H9 (cell line): ENCODE measurements at regions not wholly inside any gene's neighbourhood (a gene's known extent, or its start where the extent isn't known, plus 50 kb on each side); places are given as distances from the start of the nearest gene placed in this dataset.

Experiments used
- DNase-seq: peaks from one replicate; pipeline ENCODE4 v3.0.0-alpha.2; 2017
- H2AFZ ChIP-seq: one replicate; pipeline ENCODE4 v1.6.1; 2013; ENCODE audit warnings: mild to moderate bottlenecking, low read length, control low read depth, moderate library complexity
- H2AK5ac ChIP-seq: 2 replicates; pipeline ENCODE4 v1.6.1; 2013; ENCODE audit warnings: low read length, control low read depth, mixed read lengths; ENCODE audit not compliant: insufficient read length
- H2BK120ac ChIP-seq: one replicate; pipeline ENCODE4 v1.6.1; 2013; ENCODE audit warnings: low read depth, mild to moderate bottlenecking, low read length, control low read depth, inconsistent platforms; ENCODE audit not compliant: poor library complexity, severe bottlenecking
- H2BK12ac ChIP-seq: 2 replicates; pipeline ENCODE4 v1.6.1; 2013; ENCODE audit warnings: low read length, control low read depth, mixed read lengths, low read depth; ENCODE audit not compliant: insufficient read length
- H2BK15ac ChIP-seq: 2 replicates; pipeline ENCODE4 v1.6.1; 2013; ENCODE audit warnings: low read depth, low read length, control low read depth
- H2BK20ac ChIP-seq: one replicate; pipeline ENCODE4 v1.6.1; 2013; ENCODE audit warnings: low read depth, mild to moderate bottlenecking, low read length, control low read depth, inconsistent platforms; ENCODE audit not compliant: poor library complexity, severe bottlenecking
- H2BK5ac ChIP-seq: 2 replicates; pipeline ENCODE4 v1.6.1; 2013; ENCODE audit warnings: low read length, control low read depth, mixed read lengths; ENCODE audit not compliant: insufficient read length
- H3K14ac ChIP-seq: 2 replicates; pipeline ENCODE4 v1.6.1; 2013; ENCODE audit warnings: low read length, control low read depth; ENCODE audit not compliant: insufficient read depth
- H3K18ac ChIP-seq: 2 replicates; pipeline ENCODE4 v1.6.1; 2013; ENCODE audit warnings: low read depth, mild to moderate bottlenecking, mixed read lengths, low read length, control low read depth; ENCODE audit not compliant: insufficient read length
- H3K23ac ChIP-seq: 2 replicates; pipeline ENCODE4 v1.6.1; 2013; ENCODE audit warnings: low read length, control low read depth, mixed read lengths, low read depth; ENCODE audit not compliant: insufficient read length
- H3K23me2 ChIP-seq: 2 replicates; pipeline ENCODE4 v1.6.1; 2013; ENCODE audit warnings: low read depth, mild to moderate bottlenecking, mixed read lengths, low read length, control low read depth; ENCODE audit not compliant: insufficient read length, poor library complexity, severe bottlenecking
- H3K27ac ChIP-seq: 2 replicates; pipeline ENCODE4 v1.5.1; 2013; ENCODE audit warnings: low read length, control low read depth, mixed read lengths, low read depth; ENCODE audit not compliant: insufficient read length
- H3K27me3 ChIP-seq: 2 replicates; pipeline ENCODE4 v1.6.1; 2013; ENCODE audit warnings: low read length, control low read depth, inconsistent platforms; ENCODE audit not compliant: insufficient read depth
- H3K4ac ChIP-seq: 2 replicates; pipeline ENCODE4 v1.6.1; 2013; ENCODE audit warnings: low read depth, mild to moderate bottlenecking, control low read depth, inconsistent platforms, low read length, moderate library complexity
- H3K4me1 ChIP-seq: 2 replicates; pipeline ENCODE4 v1.6.1; 2013; ENCODE audit warnings: low read length, control low read depth, inconsistent platforms; ENCODE audit not compliant: insufficient read depth
- H3K4me2 ChIP-seq: 2 replicates; pipeline ENCODE4 v1.6.1; 2013; ENCODE audit warnings: low read length, control low read depth, mixed read lengths; ENCODE audit not compliant: insufficient read length, insufficient read depth
- H3K56ac ChIP-seq: 2 replicates; pipeline ENCODE4 v1.6.1; 2013; ENCODE audit warnings: low read depth, mild to moderate bottlenecking, mixed read lengths, low read length, control low read depth; ENCODE audit not compliant: insufficient read length
- H3K79me1 ChIP-seq: 2 replicates; pipeline ENCODE4 v1.6.1; 2013; ENCODE audit warnings: low read depth, mild to moderate bottlenecking, moderate library complexity, low read length, control low read depth, inconsistent platforms; ENCODE audit not compliant: insufficient read depth, poor library complexity, severe bottlenecking
- H3K79me2 ChIP-seq: 2 replicates; pipeline ENCODE4 v1.6.1; 2013; ENCODE audit warnings: low read length, control low read depth, inconsistent platforms; ENCODE audit not compliant: insufficient read depth
- H3K9ac ChIP-seq: 2 replicates; pipeline ENCODE4 v1.6.1; 2013; ENCODE audit warnings: low read length, control low read depth, mixed read lengths; ENCODE audit not compliant: insufficient read length; ENCODE audit errors: extremely low read depth
- H3K9me3 ChIP-seq: one replicate; pipeline ENCODE4 v1.6.1; 2013; ENCODE audit warnings: low read depth, low read length, inconsistent platforms; ENCODE audit not compliant: control insufficient read depth
- H3T11ph ChIP-seq: one replicate; pipeline ENCODE4 v1.6.1; 2013; ENCODE audit warnings: mild to moderate bottlenecking, low read length, control low read depth, inconsistent platforms
- H4K20me1 ChIP-seq: one replicate; pipeline ENCODE4 v1.6.1; 2013; ENCODE audit not compliant: control insufficient read depth, insufficient read length, insufficient read depth
- H4K5ac ChIP-seq: 2 replicates; pipeline ENCODE4 v1.6.1; 2013; ENCODE audit warnings: low read depth, mild to moderate bottlenecking, mixed read lengths, low read length, control low read depth; ENCODE audit not compliant: insufficient read length
- H4K8ac ChIP-seq: replicated peaks from 2 replicates; pipeline ENCODE4 v1.6.1; 2013; ENCODE audit warnings: low read length, control low read depth, mixed read lengths, low read depth; ENCODE audit not compliant: insufficient read length
- H4K91ac ChIP-seq: 2 replicates; pipeline ENCODE4 v1.6.1; 2013; ENCODE audit warnings: low read depth, mild to moderate bottlenecking, moderate library complexity, mixed read lengths, low read length, control low read depth; ENCODE audit not compliant: insufficient read length
- H3K27ac Mint-ChIP-seq, 3 experiments: 2 replicates in 2 of 3; 3 replicates in 1 of 3; pipeline ENCODE4 v1.8.0; 2020 to 2021; ENCODE audit warnings: mixed read lengths in 3 of 3, mild to moderate bottlenecking in 1 of 3, moderate library complexity in 1 of 3
- H3K27me3 Mint-ChIP-seq: 2 replicates; pipeline ENCODE4 v1.8.0; 2021; ENCODE audit warnings: low read depth, mild to moderate bottlenecking, moderate library complexity, mixed read lengths
- H3K36me3 Mint-ChIP-seq, 3 experiments: 2 replicates in 2 of 3; 3 replicates in 1 of 3; pipeline ENCODE4 v1.8.0; 2020 to 2021; ENCODE audit warnings: low read depth in 3 of 3, mixed read lengths in 3 of 3; ENCODE audit not compliant: insufficient read depth in 1 of 3
- H3K4me1 Mint-ChIP-seq, 2 experiments: 2 replicates each; pipeline ENCODE4 v1.8.0; 2020; ENCODE audit warnings: mixed read lengths in 2 of 2
- H3K4me3 Mint-ChIP-seq, 2 experiments: 2 replicates in 1 of 2; 3 replicates in 1 of 2; pipeline ENCODE4 v1.8.0; 2020 to 2021; ENCODE audit warnings: mild to moderate bottlenecking in 2 of 2, mixed read lengths in 2 of 2, moderate library complexity in 1 of 2
- H3K9me3 Mint-ChIP-seq, 2 experiments: 2 replicates in 1 of 2; 3 replicates in 1 of 2; pipeline ENCODE4 v1.8.0; 2020; ENCODE audit warnings: mild to moderate bottlenecking in 2 of 2, mixed read lengths in 2 of 2, moderate library complexity in 1 of 2
- CTCF ChIP-seq: fragments of 200-600 bp; sonication (generic); conservative IDR thresholded peaks from 3 replicates; pipeline ENCODE4 v1.8.0; 2021; ENCODE audit warnings: antibody characterized with exemption, mild to moderate bottlenecking
- WGBS: extraction: QIAGEN DNeasy Blood & Tissue Kit; methylation state at CpG from one replicate; pipeline ENCODE4 v1.1.7; 2013; ENCODE audit warnings: missing lambda C conversion rate, low lambda C conversion rate, mixed read lengths; ENCODE audit not compliant: insufficient read length; ENCODE audit errors: extremely low coverage; 5-methylcytosine and 5-hydroxymethylcytosine counted together

GRCh38 chr7:51783241-51783640 is 466.6 kb upstream of the COBL start:
- Histone ChIP-seq H3K56ac (no peak overlapping the region), H4K91ac (no peak overlapping the region), H2AK5ac (no peak overlapping the region), H3K4me1 (no peaks in the 10 kb centered on the region), H3K4ac (no peak overlapping the region), H2AFZ (no peak overlapping the region), H4K8ac (no peak overlapping the region), H3K9ac (no peak overlapping the region), H3K27me3 (no peaks in the 10 kb centered on the region), H2BK5ac (no peak overlapping the region), H2BK12ac (no peak overlapping the region), H4K20me1 (no peaks in the 10 kb centered on the region), H3K9me3 (no peaks in the 10 kb centered on the region), H2BK15ac (no peak overlapping the region), H3T11ph (no peak overlapping the region), H3K4me2 (no peak overlapping the region), H3K18ac (no peak overlapping the region), H4K5ac (no peak overlapping the region), H3K79me2 (no peaks in the 10 kb centered on the region), H3K79me1 (no peaks in the 10 kb centered on the region), H3K23ac (no peak overlapping the region), H3K27ac (no peak overlapping the region), H2BK120ac (no peak overlapping the region), H3K23me2 (no peaks in the 10 kb centered on the region), H2BK20ac (no peak overlapping the region), H3K14ac (no peak overlapping the region)
- WGBS, result no CpG with 5 or more reads among the region's 2 CpGs
- Mint-ChIP-seq H3K9me3 (peaks cover 0 to 1% of the 10 kb centered on the region in 2 experiments; a peak in 3 of 5 replicates), H3K4me3 (no peak overlapping the region), H3K4me1 (no peaks in the 10 kb centered on the region), H3K27me3 (no peaks in the 10 kb centered on the region), H3K36me3 (no peaks in the 10 kb centered on the region; a peak in 1 of 7 replicates), H3K27ac (no peak overlapping the region)
- DNase-seq, result no peak
- TF ChIP-seq CTCF, result no peak
